GM19324 (cell line): ENCODE measurements at regions not wholly inside any gene's neighbourhood (a gene's known extent, or its start where the extent isn't known, plus 50 kb on each side); places are given as distances from the start of the nearest gene placed in this dataset.

Experiments
- ATAC-seq: cut with Tn5 transposase; IDR thresholded peaks from one replicate; pipeline ENCODE4 v1.9.1; 2021; ENCODE audit warnings: mild to moderate bottlenecking, moderate library complexity; ENCODE audit not compliant: unreplicated experiment, low FRiP score

- no peak for ATAC-seq
Observed at GRCh38 chrX:124507246-124507645, 160.9 kb downstream of the SH2D1A start.

- no peak for ATAC-seq
Observed at GRCh38 chrX:124518885-124519284, 172.5 kb downstream of the SH2D1A start.

GRCh38 chrX:124524852-124525251, 178.5 kb downstream of the SH2D1A start:
- ATAC-seq = no peak

- no peak for ATAC-seq
Observed at GRCh38 chrX:124529786-124530185, 183.4 kb downstream of the SH2D1A start.

- no peak for ATAC-seq
Observed at GRCh38 chrX:124530803-124531202, 184.4 kb downstream of the SH2D1A start.

GRCh38 chrX:124534536-124534935, 188.2 kb downstream of the SH2D1A start:
- ATAC-seq = no peak

GRCh38 chrX:124540474-124540873, 194.1 kb downstream of the SH2D1A start:
- no peak for ATAC-seq

- ATAC-seq = no peak
Observed at GRCh38 chrX:124548571-124548970, 202.2 kb downstream of the SH2D1A start.

GRCh38 chrX:124555036-124555595, 208.8 kb downstream of the SH2D1A start:
- no peak for ATAC-seq

- no peak for ATAC-seq
Observed at GRCh38 chrX:124557976-124558375, 211.6 kb downstream of the SH2D1A start.

GRCh38 chrX:124573468-124573867, 227.1 kb downstream of the SH2D1A start:
- no peak for ATAC-seq

- no peak for ATAC-seq
Observed at GRCh38 chrX:124592744-124593143, 246.4 kb downstream of the SH2D1A start.

GRCh38 chrX:124594017-124594651, 247.8 kb downstream of the SH2D1A start:
- no peak for ATAC-seq

GRCh38 chrX:124605511-124605910, 259.1 kb downstream of the SH2D1A start:
- no peak for ATAC-seq

- no peak for ATAC-seq
Observed at GRCh38 chrX:124606724-124607123, 260.4 kb downstream of the SH2D1A start.

GRCh38 chrX:124619710-124620109, 273.3 kb downstream of the SH2D1A start:
- ATAC-seq = no peak

- no peak for ATAC-seq
Observed at GRCh38 chrX:124634363-124634762, 288.0 kb downstream of the SH2D1A start.

GRCh38 chrX:124641737-124642491, 295.6 kb downstream of the SH2D1A start:
- ATAC-seq = no peak

- ATAC-seq = no peak
Observed at GRCh38 chrX:124646403-124646802, 300.0 kb downstream of the SH2D1A start.

GRCh38 chrX:124651031-124651430, 304.7 kb downstream of the SH2D1A start:
- ATAC-seq = no peak

GRCh38 chrX:124665621-124666400, 319.4 kb downstream of the SH2D1A start:
- no peak for ATAC-seq
